Astrocyte of the cerebellum (primary cell): ENCODE measurements at regions not wholly inside any gene's neighbourhood (a gene's known extent, or its start where the extent isn't known, plus 50 kb on each side); places are given as distances from the start of the nearest gene placed in this dataset.

Source experiments
- DNase-seq: peaks from one replicate; pipeline ENCODE4 v3.0.0-alpha.2; 2011; ENCODE audit warnings: low read depth
- H3K4me3 ChIP-seq: 2 replicates; pipeline ENCODE4 v1.5.1; 2011; ENCODE audit warnings: mild to moderate bottlenecking, low read depth, low read length, moderate library complexity
- CTCF ChIP-seq: IDR thresholded peaks from 2 replicates; pipeline ENCODE4 v1.5.1; 2012; ENCODE audit warnings: low read length, low read depth, moderate library complexity, mild to moderate bottlenecking; ENCODE audit errors: missing control alignments
- in situ Hi-C: cut with HindIII; loops from 2 replicates; pipeline ENCODE4 v1.10.0; 2017; ENCODE audit warnings: low sequenced_read_pairs

GRCh38 chr9:130755377-130756007 is 61.9 kb downstream of the EXOSC2 start:
- in situ Hi-C loops = no loop called here
- DNase-seq = no peak
- no peak overlapping the region for H3K4me3 ChIP-seq
- no peak for TF ChIP-seq CTCF

- no peak for TF ChIP-seq CTCF
- no peak for DNase-seq
- no peak overlapping the region for H3K4me3 ChIP-seq
- in situ Hi-C loops = no loop called here
Observed at GRCh38 chr9:130756037-130756436, 62.5 kb downstream of the EXOSC2 start.

GRCh38 chr9:130756455-130757152 is 63.0 kb downstream of the EXOSC2 start:
- DNase-seq = no peak
- no peak for TF ChIP-seq CTCF
- in situ Hi-C loops = no loop called here
- no peak overlapping the region for H3K4me3 ChIP-seq

DNA sequence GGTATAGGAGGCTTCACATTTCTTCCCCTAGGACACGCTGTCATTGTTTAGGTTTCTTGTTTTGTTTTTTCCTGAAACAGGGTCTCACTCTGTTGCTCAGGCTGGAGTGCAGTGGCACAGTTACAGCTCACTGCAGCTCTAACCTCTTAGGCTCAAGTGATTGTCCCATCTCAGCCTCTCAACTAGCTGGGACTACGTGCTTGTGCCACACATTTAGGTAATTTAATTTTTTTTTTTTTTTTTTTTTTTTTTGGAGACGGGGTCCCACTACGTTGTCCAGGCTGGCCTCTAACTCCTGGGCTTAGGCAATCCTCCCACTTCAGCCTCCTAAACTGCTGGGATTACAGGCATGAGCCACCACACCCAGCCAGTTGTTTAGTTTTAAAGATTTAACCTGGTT is 66.2 kb downstream of the EXOSC2 start:
- H3K4me3 ChIP-seq = no peak overlapping the region
- in situ Hi-C loops = no loop called here
- no peak for TF ChIP-seq CTCF
- no peak for DNase-seq

DNA sequence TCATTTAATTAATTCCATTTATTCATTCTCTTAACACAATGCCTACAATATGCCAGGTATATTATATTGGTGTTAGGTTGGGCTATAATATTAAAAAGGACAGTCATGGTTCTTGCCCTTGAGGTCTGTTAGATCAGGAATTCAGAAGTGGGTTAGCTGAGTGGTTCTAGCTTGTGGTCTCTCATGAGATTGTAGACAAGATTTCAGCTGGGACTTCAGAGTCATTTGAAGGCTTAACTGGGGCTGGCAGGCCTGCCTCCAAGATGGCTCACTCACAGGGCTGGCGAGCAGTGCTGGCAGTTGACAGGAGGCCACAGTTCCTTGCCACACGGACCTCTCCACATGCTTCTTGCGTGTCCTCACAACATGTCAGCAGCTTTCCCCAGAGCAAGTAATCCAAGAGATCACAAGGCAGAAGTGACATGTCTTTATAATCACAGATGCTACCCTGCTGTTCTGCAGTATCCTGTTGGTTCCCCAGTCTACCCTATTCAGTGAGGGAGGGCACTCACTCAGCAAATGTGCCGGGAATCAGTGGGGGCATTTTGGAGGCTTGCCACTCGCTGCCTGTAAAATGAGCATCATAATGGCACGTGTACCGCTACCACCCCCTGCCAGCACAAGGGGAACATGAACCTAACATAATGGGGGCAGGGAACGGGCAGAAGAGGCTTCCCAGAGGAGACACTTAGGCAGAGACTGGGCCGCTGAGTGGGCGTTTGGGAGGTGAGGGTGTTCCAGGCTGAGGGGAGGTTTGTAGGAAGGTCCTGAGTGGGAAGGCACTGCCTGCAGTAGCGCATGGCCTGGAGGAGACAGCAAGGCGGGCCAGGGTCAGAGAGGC is 70.0 kb downstream of the EXOSC2 start:
- TF ChIP-seq CTCF = no peak
- DNase-seq = no peak
- no peak overlapping the region for H3K4me3 ChIP-seq
- in situ Hi-C loops = no loop called here

DNA sequence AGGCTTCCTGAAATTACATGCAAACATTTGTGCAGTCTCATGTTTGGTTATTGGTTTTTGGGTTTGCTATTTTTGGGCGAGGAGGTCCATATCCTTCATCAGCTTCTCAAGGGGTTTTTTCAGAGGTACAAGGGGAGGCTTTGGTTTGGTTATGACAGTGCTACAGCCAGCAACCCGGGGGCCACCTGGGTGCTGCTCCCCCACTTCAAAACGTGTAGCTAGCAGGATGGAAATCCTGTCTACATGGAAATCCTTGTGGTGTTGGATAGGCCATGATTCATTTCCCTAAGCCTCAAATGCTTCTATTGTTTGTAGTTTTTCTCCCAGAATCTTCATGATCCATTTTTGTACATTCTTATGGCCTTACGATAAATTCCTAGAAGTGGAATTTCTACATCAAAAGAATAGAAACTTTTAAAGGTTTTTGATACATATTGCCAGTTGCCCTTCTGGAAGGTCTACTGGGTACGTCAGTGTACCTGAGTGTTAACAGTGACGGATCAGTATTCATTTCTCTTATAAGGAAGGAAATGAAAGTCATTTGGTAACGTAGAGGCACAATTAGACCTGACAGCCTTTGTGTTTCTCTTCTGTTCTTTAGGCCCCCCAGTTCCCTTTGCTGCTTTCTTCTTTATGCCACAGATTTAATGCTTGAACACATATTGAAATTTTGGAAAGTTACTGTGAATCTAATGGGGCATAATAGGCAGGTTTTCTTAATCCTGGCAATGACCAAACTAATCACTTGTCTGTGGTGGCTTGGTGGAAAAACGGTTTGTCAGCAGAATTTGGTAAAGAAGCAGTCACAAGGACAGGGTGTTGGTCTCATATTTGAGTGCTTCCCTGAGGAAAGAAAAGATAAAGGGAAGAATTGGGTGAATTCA is 69.7 kb upstream of the ABL1 start:
- no peak overlapping the region for H3K4me3 ChIP-seq
- no peak for DNase-seq
- no peak for TF ChIP-seq CTCF
- in situ Hi-C loops = no loop called here
